CD4-positive, alpha-beta T cell treated with Interferon gamma for 1 hour (primary cell): ENCODE measurements at regions not wholly inside any gene's neighbourhood (a gene's known extent, or its start where the extent isn't known, plus 50 kb on each side); places are given as distances from the start of the nearest gene placed in this dataset.
"Not testable (repeated sequence)": the region's sequence is repeated elsewhere in the genome, so short reads cannot be mapped to it uniquely, and the experiment has no call there.

Source experiments
- DNase-seq: peaks from one replicate; pipeline ENCODE4 v3.0.0-alpha.2; 2020

- not testable (repeated sequence) for DNase-seq
Measured at GRCh38 chr14:48149624-48150023, 474.2 kb upstream of the MDGA2 start.

GRCh38 chr14:48140804-48141203 lies 465.4 kb upstream of the MDGA2 start:
- no peak for DNase-seq

GRCh38 chr14:48129472-48129871 lies 454.1 kb upstream of the MDGA2 start:
- DNase-seq: no peak

GRCh38 chr14:48127674-48128073 lies 452.3 kb upstream of the MDGA2 start:
- DNase-seq: no peak

GRCh38 chr14:48125654-48126053 lies 450.2 kb upstream of the MDGA2 start:
- no peak for DNase-seq

- no peak for DNase-seq
Measured at GRCh38 chr14:48113713-48114112, 438.3 kb upstream of the MDGA2 start.

GRCh38 chr14:48111151-48111550 lies 435.7 kb upstream of the MDGA2 start:
- DNase-seq: no peak

GRCh38 chr14:48107646-48108045 lies 432.2 kb upstream of the MDGA2 start:
- no peak for DNase-seq

- no peak for DNase-seq
Measured at GRCh38 chr14:48096897-48097296, 421.5 kb upstream of the MDGA2 start.

- DNase-seq: no peak
Measured at GRCh38 chr14:48086516-48086915, 411.1 kb upstream of the MDGA2 start.

- no peak for DNase-seq
Measured at GRCh38 chr14:48075487-48075886, 400.1 kb upstream of the MDGA2 start.

GRCh38 chr14:48052973-48053372 lies 377.6 kb upstream of the MDGA2 start:
- DNase-seq: no peak

- DNase-seq: no peak
Measured at GRCh38 chr14:48035836-48036235, 360.4 kb upstream of the MDGA2 start.

GRCh38 chr14:48027115-48027514 lies 351.7 kb upstream of the MDGA2 start:
- DNase-seq: no peak

GRCh38 chr14:48023881-48024280 lies 348.5 kb upstream of the MDGA2 start:
- DNase-seq: no peak

GRCh38 chr14:48011484-48011883 lies 336.1 kb upstream of the MDGA2 start:
- DNase-seq: not testable (repeated sequence)

GRCh38 chr14:48008646-48009045 lies 333.2 kb upstream of the MDGA2 start:
- no peak for DNase-seq

GRCh38 chr14:48005986-48006385 lies 330.6 kb upstream of the MDGA2 start:
- DNase-seq: no peak

- DNase-seq: no peak
Measured at GRCh38 chr14:47993883-47994282, 318.5 kb upstream of the MDGA2 start.

- DNase-seq: no peak
Measured at GRCh38 chr14:47988175-47988574, 312.8 kb upstream of the MDGA2 start.

GRCh38 chr14:47978871-47979270 lies 303.5 kb upstream of the MDGA2 start:
- DNase-seq: no peak

GRCh38 chr14:47976139-47976538 lies 300.7 kb upstream of the MDGA2 start:
- DNase-seq: no peak

- no peak for DNase-seq
Measured at GRCh38 chr14:47966076-47966810, 290.8 kb upstream of the MDGA2 start.

- no peak for DNase-seq
Measured at GRCh38 chr14:47961634-47962033, 286.2 kb upstream of the MDGA2 start.

GRCh38 chr14:47959740-47960139 lies 284.3 kb upstream of the MDGA2 start:
- DNase-seq: no peak
